Natural killer cell (primary cell): ENCODE measurements at regions not wholly inside any gene's neighbourhood (a gene's known extent, or its start where the extent isn't known, plus 50 kb on each side); places are given as distances from the start of the nearest gene placed in this dataset.

ENCODE experiments used
- ATAC-seq, 3 donors: fragments of 150-1000 bp in 2 of 3; fragments of 200-7000 bp in 1 of 3; cut with Tn5 transposase; 1 replicate in 1 of 3; 2 replicates in 2 of 3; pipeline ENCODE4 v1.10.0; 2021; ENCODE audit warnings: mild to moderate bottlenecking in 2 of 3, moderate library complexity in 2 of 3
- DNase-seq, 2 donors: peaks; one replicate each; pipeline versions ENCODE4 v3.0.0 to v3.0.0-alpha.2; 2013 to 2021; ENCODE audit warnings: mixed read lengths in 1 of 2
- H3K27ac ChIP-seq: one replicate; pipeline ENCODE4 v1.5.1; 2013; ENCODE audit warnings: mild to moderate bottlenecking, low read length
- H3K27me3 ChIP-seq: one replicate; pipeline ENCODE4 v1.6.1; 2013; ENCODE audit warnings: low read length; ENCODE audit not compliant: control insufficient read depth, insufficient read depth
- H3K36me3 ChIP-seq: one replicate; pipeline ENCODE4 v1.6.1; 2013; ENCODE audit warnings: low read length; ENCODE audit not compliant: control insufficient read depth, insufficient read depth
- H3K4me1 ChIP-seq: one replicate; pipeline ENCODE4 v1.6.1; 2013; ENCODE audit warnings: low read length; ENCODE audit not compliant: control insufficient read depth, insufficient read depth
- H3K4me3 ChIP-seq: one replicate; pipeline ENCODE4 v1.5.1; 2013; ENCODE audit warnings: low read length
- H3K9me3 ChIP-seq: one replicate; pipeline ENCODE4 v1.6.1; 2013; ENCODE audit warnings: low read length; ENCODE audit not compliant: control insufficient read depth, insufficient read depth
- H3K27ac Mint-ChIP-seq, 2 donors: one replicate each; pipeline ENCODE4 v1.8.0; 2022; ENCODE audit warnings: mild to moderate bottlenecking in 2 of 2, mixed read lengths in 2 of 2, moderate library complexity in 1 of 2
- H3K27me3 Mint-ChIP-seq, 2 donors: one replicate each; pipeline ENCODE4 v1.8.0; 2022; ENCODE audit warnings: low read depth in 2 of 2, mixed read lengths in 2 of 2
- H3K36me3 Mint-ChIP-seq: one replicate; pipeline ENCODE4 v1.8.0; 2022; ENCODE audit warnings: mixed read lengths
- H3K4me1 Mint-ChIP-seq, 2 donors: one replicate each; pipeline ENCODE4 v1.8.0; 2022; ENCODE audit warnings: mixed read lengths in 2 of 2
- H3K4me3 Mint-ChIP-seq: one replicate; pipeline ENCODE4 v1.8.0; 2022; ENCODE audit warnings: mild to moderate bottlenecking, moderate library complexity, mixed read lengths
- H3K9me3 Mint-ChIP-seq, 2 donors: one replicate each; pipeline ENCODE4 v1.8.0; 2022; ENCODE audit warnings: mixed read lengths in 2 of 2
- CTCF ChIP-seq: fragments of 200-600 bp; IDR thresholded peaks from one replicate; pipeline ENCODE4 v1.8.0; 2022; ENCODE audit warnings: antibody characterized with exemption
- WGBS: methylation state at CpG from one replicate; pipeline ENCODE4 v1.1.7; 2013; ENCODE audit warnings: missing lambda C conversion rate; ENCODE audit not compliant: insufficient coverage; 5-methylcytosine and 5-hydroxymethylcytosine counted together
- intact Hi-C: fragments of 100-400 bp; cut with micrococcal nuclease; formaldehyde crosslinking; loops from one replicate; pipeline ENCODE4 v1.14.2; 2022

GRCh38 chr2:157940024-157940423 lies 63.9 kb upstream of the ACVR1 start:
- no peaks in the 10 kb centered on the region for H3K4me1 ChIP-seq
- no peaks in the 10 kb centered on the region for H3K9me3 Mint-ChIP-seq
- peaks cover 0 to 3% of the 10 kb centered on the region in 2 donors for H3K27me3 Mint-ChIP-seq
- no peak for TF ChIP-seq CTCF
- no peaks in the 10 kb centered on the region for H3K27me3 ChIP-seq
- no peaks in the 10 kb centered on the region for H3K9me3 ChIP-seq
- H3K4me1 Mint-ChIP-seq: no peaks in the 10 kb centered on the region
- no peaks in the 10 kb centered on the region for H3K36me3 ChIP-seq
- DNase-seq (no peak), ATAC-seq (no peak)
- no peak overlapping the region for H3K27ac Mint-ChIP-seq
- H3K4me3 Mint-ChIP-seq: no peak overlapping the region
- H3K27ac ChIP-seq: no peak overlapping the region
- WGBS: 100% methylated on average over 1 of the region's 3 CpGs
- H3K4me3 ChIP-seq: no peak overlapping the region
- H3K36me3 Mint-ChIP-seq: no peaks in the 10 kb centered on the region
- intact Hi-C loops: no loop called here

- no peak overlapping the region for H3K27ac Mint-ChIP-seq
- no peaks in the 10 kb centered on the region for H3K9me3 Mint-ChIP-seq
- no peak for TF ChIP-seq CTCF
- 92% methylated on average over 3 of the region's 3 CpGs for WGBS
- Histone ChIP-seq H3K27me3 (no peaks in the 10 kb centered on the region), H3K4me1 (no peaks in the 10 kb centered on the region), H3K36me3 (no peaks in the 10 kb centered on the region), H3K27ac (no peak overlapping the region), H3K9me3 (no peaks in the 10 kb centered on the region), H3K4me3 (no peak overlapping the region)
- peaks cover 0 to 5% of the 10 kb centered on the region in 2 donors for H3K27me3 Mint-ChIP-seq
- intact Hi-C loops: no loop called here
- H3K4me3 Mint-ChIP-seq: no peak overlapping the region
- no peak for ATAC-seq
- no peaks in the 10 kb centered on the region for H3K36me3 Mint-ChIP-seq
- no peaks in the 10 kb centered on the region for H3K4me1 Mint-ChIP-seq
- DNase-seq: no peak
Measured at GRCh38 chr2:157938556-157938955, 62.4 kb upstream of the ACVR1 start.

GRCh38 chr2:157936406-157936805 lies 60.3 kb upstream of the ACVR1 start:
- no peak for TF ChIP-seq CTCF
- Histone ChIP-seq H3K4me1 (no peaks in the 10 kb centered on the region), H3K4me3 (no peak overlapping the region), H3K27me3 (no peaks in the 10 kb centered on the region), H3K36me3 (no peaks in the 10 kb centered on the region), H3K9me3 (no peaks in the 10 kb centered on the region), H3K27ac (no peak overlapping the region)
- Mint-ChIP-seq H3K4me1 (no peaks in the 10 kb centered on the region), H3K36me3 (no peaks in the 10 kb centered on the region), H3K27ac (no peak overlapping the region), H3K27me3 (peaks cover 0 to 5% of the 10 kb centered on the region in 2 donors), H3K4me3 (no peak overlapping the region), H3K9me3 (no peaks in the 10 kb centered on the region)
- no peak for ATAC-seq
- intact Hi-C loops: no loop called here
- no peak for DNase-seq
- no CpG with 5 or more reads among the region's 1 CpG for WGBS

- H3K36me3 ChIP-seq: no peaks in the 10 kb centered on the region
- H3K27me3 ChIP-seq: no peaks in the 10 kb centered on the region
- Mint-ChIP-seq H3K27ac (no peak overlapping the region), H3K27me3 (peaks cover 0 to 5% of the 10 kb centered on the region in 2 donors), H3K4me3 (no peak overlapping the region), H3K36me3 (no peaks in the 10 kb centered on the region), H3K9me3 (no peaks in the 10 kb centered on the region), H3K4me1 (no peaks in the 10 kb centered on the region)
- ATAC-seq (no peak), DNase-seq (no peak)
- TF ChIP-seq CTCF: no peak
- H3K4me3 ChIP-seq: no peak overlapping the region
- H3K27ac ChIP-seq: no peak overlapping the region
- no CpG with 5 or more reads among the region's 2 CpGs for WGBS
- intact Hi-C loops: no loop called here
- no peaks in the 10 kb centered on the region for H3K4me1 ChIP-seq
- H3K9me3 ChIP-seq: no peaks in the 10 kb centered on the region
Measured at GRCh38 chr2:157935378-157935906, 59.3 kb upstream of the ACVR1 start.
